Progenitor cell of endocrine pancreas (in vitro differentiated cells): ENCODE measurements at regions not wholly inside any gene's neighbourhood (a gene's known extent, or its start where the extent isn't known, plus 50 kb on each side); places are given as distances from the start of the nearest gene placed in this dataset.

Experiments used
- DNase-seq: peaks from one replicate; pipeline ENCODE4 v3.0.0; 2021; ENCODE audit warnings: low spot score; ENCODE audit not compliant: unreplicated experiment
- H3K27ac Mint-ChIP-seq: 2 replicates; pipeline ENCODE4 v1.8.0; 2021; ENCODE audit warnings: mild to moderate bottlenecking, moderate library complexity, mixed read lengths
- H3K27me3 Mint-ChIP-seq: 2 replicates; pipeline ENCODE4 v1.8.0; 2021; ENCODE audit warnings: mixed read lengths
- H3K36me3 Mint-ChIP-seq: 2 replicates; pipeline ENCODE4 v1.8.0; 2022; ENCODE audit warnings: mixed read lengths; ENCODE audit not compliant: insufficient read depth
- H3K4me1 Mint-ChIP-seq: 2 replicates; pipeline ENCODE4 v1.8.0; 2021; ENCODE audit warnings: low read depth, mixed read lengths
- H3K4me3 Mint-ChIP-seq: 2 replicates; pipeline ENCODE4 v1.8.0; 2021; ENCODE audit warnings: low read depth, mild to moderate bottlenecking, moderate library complexity, mixed read lengths
- H3K9me3 Mint-ChIP-seq: 2 replicates; pipeline ENCODE4 v1.8.0; 2021; ENCODE audit warnings: low read depth, mixed read lengths
- CTCF ChIP-seq: fragments of 200-600 bp; sonication (generic); IDR thresholded peaks from one replicate; pipeline ENCODE4 v1.5.0; 2021; ENCODE audit warnings: antibody characterized with exemption, mild to moderate bottlenecking; ENCODE audit not compliant: unreplicated experiment

- H3K4me3 Mint-ChIP-seq = no peak overlapping the region
- no peak for TF ChIP-seq CTCF
- H3K36me3 Mint-ChIP-seq = no peaks in the 10 kb centered on the region
- H3K27ac Mint-ChIP-seq = no peak overlapping the region
- DNase-seq = no peak
- H3K9me3 Mint-ChIP-seq = no peaks in the 10 kb centered on the region
- H3K4me1 Mint-ChIP-seq = peaks cover 9% of the 10 kb centered on the region
- H3K27me3 Mint-ChIP-seq = no peaks in the 10 kb centered on the region
Measured at GRCh38 chr12:59517522-59517921, 78.3 kb upstream of the SLC16A7 start.

DNA sequence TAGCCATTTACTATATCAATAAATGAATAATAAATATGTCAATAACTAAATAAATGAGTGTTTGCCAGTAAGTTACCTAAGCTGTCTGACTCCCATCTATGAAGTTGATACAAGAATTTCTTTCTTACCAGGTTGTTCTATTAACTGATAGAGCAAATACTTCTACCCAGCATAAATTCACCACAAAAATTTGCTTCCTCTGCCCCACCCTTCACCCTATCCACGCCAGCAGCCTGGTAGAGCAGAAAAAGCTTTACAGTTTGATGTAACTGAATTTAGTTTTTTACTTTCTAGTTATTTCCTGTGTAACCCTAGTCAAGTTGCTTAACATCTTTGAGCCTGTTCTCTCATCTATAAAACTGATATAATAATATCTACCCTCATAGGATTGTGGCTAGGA lies 94.9 kb upstream of the SLC16A7 start:
- H3K27me3 Mint-ChIP-seq = no peaks in the 10 kb centered on the region
- TF ChIP-seq CTCF = no peak
- H3K4me3 Mint-ChIP-seq = no peak overlapping the region
- no peak overlapping the region for H3K27ac Mint-ChIP-seq
- H3K4me1 Mint-ChIP-seq = peaks cover 10% of the 10 kb centered on the region
- no peaks in the 10 kb centered on the region for H3K36me3 Mint-ChIP-seq
- DNase-seq = no peak
- peaks cover 6% of the 10 kb centered on the region for H3K9me3 Mint-ChIP-seq

DNA sequence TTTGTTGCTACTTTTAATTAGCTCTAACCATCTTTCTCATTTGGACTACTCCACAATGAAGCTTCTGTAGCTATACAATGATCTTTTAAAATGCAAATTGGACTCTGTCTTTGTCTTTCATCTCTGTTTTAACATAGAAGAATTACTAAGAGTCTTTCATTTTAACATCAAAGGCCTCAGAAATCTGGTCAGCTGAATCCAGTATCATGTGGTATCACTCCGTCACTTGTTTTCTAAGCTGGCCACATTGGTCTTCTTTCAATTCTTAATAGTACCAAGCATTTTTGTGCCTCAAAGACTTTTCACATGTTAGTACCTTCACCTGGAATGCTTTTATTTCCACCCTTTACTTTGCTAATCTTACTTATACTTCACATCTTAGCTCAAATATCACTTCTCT lies 95.5 kb upstream of the SLC16A7 start:
- Mint-ChIP-seq H3K9me3 (peaks cover 6% of the 10 kb centered on the region), H3K27me3 (no peaks in the 10 kb centered on the region), H3K4me1 (peaks cover 10% of the 10 kb centered on the region), H3K36me3 (no peaks in the 10 kb centered on the region), H3K4me3 (no peak overlapping the region), H3K27ac (no peak overlapping the region)
- DNase-seq = no peak
- TF ChIP-seq CTCF = no peak

- peaks cover 10% of the 10 kb centered on the region for H3K4me1 Mint-ChIP-seq
- TF ChIP-seq CTCF = no peak
- no peak for DNase-seq
- peaks cover 6% of the 10 kb centered on the region for H3K9me3 Mint-ChIP-seq
- H3K27me3 Mint-ChIP-seq = no peaks in the 10 kb centered on the region
- no peaks in the 10 kb centered on the region for H3K36me3 Mint-ChIP-seq
- no peak overlapping the region for H3K4me3 Mint-ChIP-seq
- no peak overlapping the region for H3K27ac Mint-ChIP-seq
Measured at GRCh38 chr12:59499774-59500173, 96.1 kb upstream of the SLC16A7 start.

DNA sequence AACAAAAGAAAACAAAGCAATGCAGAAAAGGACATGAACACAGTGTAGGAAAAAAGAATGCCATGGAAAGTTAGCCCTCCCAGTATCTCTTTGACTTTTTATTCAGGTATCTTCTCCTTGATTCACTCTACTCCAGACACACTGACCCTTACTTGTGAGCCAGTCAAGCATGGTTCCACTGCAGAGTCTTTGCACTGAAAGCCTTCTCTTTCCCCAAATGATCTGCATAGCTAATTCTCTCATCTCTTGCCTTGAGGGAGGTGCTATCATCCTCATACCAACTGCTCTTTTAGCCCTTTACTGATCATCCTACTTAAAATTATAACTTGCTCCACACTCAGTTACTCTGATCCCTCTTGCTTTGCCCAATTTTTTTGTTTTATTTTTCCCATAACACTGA lies 101.2 kb upstream of the SLC16A7 start:
- TF ChIP-seq CTCF = no peak
- no peaks in the 10 kb centered on the region for H3K4me1 Mint-ChIP-seq
- no peak overlapping the region for H3K4me3 Mint-ChIP-seq
- no peak overlapping the region for H3K27ac Mint-ChIP-seq
- no peaks in the 10 kb centered on the region for H3K27me3 Mint-ChIP-seq
- H3K9me3 Mint-ChIP-seq = no peaks in the 10 kb centered on the region
- H3K36me3 Mint-ChIP-seq = no peaks in the 10 kb centered on the region
- no peak for DNase-seq
